ENCODE measurements at regions not wholly inside any gene's neighbourhood (a gene's known extent, or its start where the extent isn't known, plus 50 kb on each side); places are given as distances from the start of the nearest gene placed in this dataset.

- 84% methylated on average over 4 of the region's 4 CpGs for WGBS (ENCODE audit: insufficient coverage)
- Histone ChIP-seq H3K9me3 (ENCODE audit: control insufficient read depth, insufficient read depth, low read length) (peaks cover 3% of the 10 kb centered on the region), H3K27ac (ENCODE audit: low read length) (no peak overlapping the region), H3K4me1 (ENCODE audit: control insufficient read depth, insufficient read depth, low read length) (no peaks in the 10 kb centered on the region), H3K27me3 (ENCODE audit: control insufficient read depth, insufficient read depth, low read length) (peaks cover 2% of the 10 kb centered on the region), H3K4me3 (ENCODE audit: low read length) (no peak overlapping the region), H3K36me3 (ENCODE audit: control insufficient read depth, insufficient read depth, low read length) (no peaks in the 10 kb centered on the region)
- TF ChIP-seq, protein P1, sequence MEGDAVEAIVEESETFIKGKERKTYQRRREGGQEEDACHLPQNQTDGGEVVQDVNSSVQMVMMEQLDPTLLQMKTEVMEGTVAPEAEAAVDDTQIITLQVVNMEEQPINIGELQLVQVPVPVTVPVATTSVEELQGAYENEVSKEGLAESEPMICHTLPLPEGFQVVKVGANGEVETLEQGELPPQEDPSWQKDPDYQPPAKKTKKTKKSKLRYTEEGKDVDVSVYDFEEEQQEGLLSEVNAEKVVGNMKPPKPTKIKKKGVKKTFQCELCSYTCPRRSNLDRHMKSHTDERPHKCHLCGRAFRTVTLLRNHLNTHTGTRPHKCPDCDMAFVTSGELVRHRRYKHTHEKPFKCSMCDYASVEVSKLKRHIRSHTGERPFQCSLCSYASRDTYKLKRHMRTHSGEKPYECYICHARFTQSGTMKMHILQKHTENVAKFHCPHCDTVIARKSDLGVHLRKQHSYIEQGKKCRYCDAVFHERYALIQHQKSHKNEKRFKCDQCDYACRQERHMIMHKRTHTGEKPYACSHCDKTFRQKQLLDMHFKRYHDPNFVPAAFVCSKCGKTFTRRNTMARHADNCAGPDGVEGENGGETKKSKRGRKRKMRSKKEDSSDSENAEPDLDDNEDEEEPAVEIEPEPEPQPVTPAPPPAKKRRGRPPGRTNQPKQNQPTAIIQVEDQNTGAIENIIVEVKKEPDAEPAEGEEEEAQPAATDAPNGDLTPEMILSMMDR (IDR thresholded peaks at IDR 0.05) = no peak
- ATAC-seq (no peak), DNase-seq (no peak)
- no peak overlapping the region for H3K27ac Mint-ChIP-seq
- intact Hi-C loops (cut with micrococcal nuclease) = loop anchor here (10.0 kb wide), 1 partner anchor 143 kb away; no protein-coding TSS in a partner anchor
- no peak overlapping the region for H3K4me3 Mint-ChIP-seq
- no peaks in the 10 kb centered on the region for H3K9me3 Mint-ChIP-seq
- H3K4me1 Mint-ChIP-seq = no peaks in the 10 kb centered on the region
- H3K36me3 Mint-ChIP-seq = no peaks in the 10 kb centered on the region
- H3K27me3 Mint-ChIP-seq (ENCODE audit: low read depth in 2 of 2) = peaks cover 14 to 19% of the 10 kb centered on the region in 2 donors
These were observed 267.7 kb downstream of the PRDM2 start for GRCh38 chr1:13967707-13968106.

- Histone ChIP-seq H3K4me1 (ENCODE audit: control insufficient read depth, insufficient read depth, low read length) (no peaks in the 10 kb centered on the region), H3K27me3 (ENCODE audit: control insufficient read depth, insufficient read depth, low read length) (peaks cover 2% of the 10 kb centered on the region), H3K36me3 (ENCODE audit: control insufficient read depth, insufficient read depth, low read length) (no peaks in the 10 kb centered on the region), H3K27ac (ENCODE audit: low read length) (no peak overlapping the region), H3K9me3 (ENCODE audit: control insufficient read depth, insufficient read depth, low read length) (peaks cover 3% of the 10 kb centered on the region), H3K4me3 (ENCODE audit: low read length) (no peak overlapping the region)
- no peak overlapping the region for H3K27ac Mint-ChIP-seq
- no peaks in the 10 kb centered on the region for H3K9me3 Mint-ChIP-seq
- H3K27me3 Mint-ChIP-seq (ENCODE audit: low read depth in 2 of 2) = peaks cover 13 to 19% of the 10 kb centered on the region in 2 donors
- TF ChIP-seq, protein P1 (IDR thresholded peaks at IDR 0.05) = no peak
- 83% methylated on average over 8 of the region's 8 CpGs for WGBS (ENCODE audit: insufficient coverage)
- H3K4me3 Mint-ChIP-seq = no peak overlapping the region
- DNase-seq (no peak), ATAC-seq (no peak)
- H3K4me1 Mint-ChIP-seq = no peaks in the 10 kb centered on the region
- intact Hi-C loops (cut with micrococcal nuclease) = loop anchor here (10.0 kb wide), 1 partner anchor 144 kb away; no protein-coding TSS in a partner anchor
- H3K36me3 Mint-ChIP-seq = no peaks in the 10 kb centered on the region
These were observed 268.4 kb downstream of the PRDM2 start for GRCh38 chr1:13968361-13968760.

DNA sequence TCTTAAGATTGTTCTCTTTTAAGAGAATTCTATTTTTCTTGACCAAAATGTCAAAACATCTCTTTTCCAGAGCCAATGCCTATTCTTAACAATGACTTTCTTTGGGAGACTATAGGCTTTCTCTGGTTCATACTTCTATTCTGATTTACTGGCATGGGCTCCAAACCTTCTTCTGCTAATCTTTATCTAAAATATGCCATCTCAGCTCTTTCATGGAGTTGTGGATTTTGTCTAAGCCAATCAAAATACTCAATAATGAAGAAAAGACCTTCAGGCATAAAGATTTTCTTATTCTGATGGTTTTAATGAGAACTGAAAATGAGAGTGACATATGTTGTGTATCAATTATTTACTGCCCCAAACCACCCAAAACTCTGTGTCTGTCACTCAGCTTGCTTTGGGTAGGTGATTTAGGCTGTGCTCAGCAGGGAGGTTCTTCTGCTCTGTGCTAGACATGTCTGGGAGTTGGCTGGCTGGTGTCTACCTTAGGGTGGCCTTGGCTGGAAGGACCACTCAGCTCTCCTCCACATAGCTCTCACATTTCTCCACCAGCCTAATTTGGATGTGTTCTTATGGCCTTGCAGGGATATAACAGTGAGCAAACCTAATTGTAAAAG lies 270.8 kb downstream of the PRDM2 start:
- H3K9me3 Mint-ChIP-seq = no peaks in the 10 kb centered on the region
- no peak for DNase-seq
- H3K4me1 Mint-ChIP-seq = no peaks in the 10 kb centered on the region
- TF ChIP-seq, protein P1 (IDR thresholded peaks at IDR 0.05) = no peak
- no peaks in the 10 kb centered on the region for H3K36me3 ChIP-seq (ENCODE audit: control insufficient read depth, insufficient read depth, low read length)
- H3K4me3 ChIP-seq (ENCODE audit: low read length) = no peak overlapping the region
- H3K27me3 ChIP-seq (ENCODE audit: control insufficient read depth, insufficient read depth, low read length) = peaks cover 2% of the 10 kb centered on the region
- H3K4me1 ChIP-seq (ENCODE audit: control insufficient read depth, insufficient read depth, low read length) = no peaks in the 10 kb centered on the region
- H3K9me3 ChIP-seq (ENCODE audit: control insufficient read depth, insufficient read depth, low read length) = peaks cover 3% of the 10 kb centered on the region
- peaks cover 9 to 10% of the 10 kb centered on the region in 2 donors for H3K27me3 Mint-ChIP-seq (ENCODE audit: low read depth in 2 of 2)
- no peak for ATAC-seq
- H3K27ac ChIP-seq (ENCODE audit: low read length) = no peak overlapping the region
- no peaks in the 10 kb centered on the region for H3K36me3 Mint-ChIP-seq
- H3K4me3 Mint-ChIP-seq = no peak overlapping the region
- intact Hi-C loops (cut with micrococcal nuclease) = no loop called here
- H3K27ac Mint-ChIP-seq = no peak overlapping the region

GRCh38 chr1:13976485-13976884 lies 276.5 kb downstream of the PRDM2 start:
- intact Hi-C loops (cut with micrococcal nuclease) = no loop called here
- Mint-ChIP-seq H3K27ac (no peak overlapping the region), H3K4me3 (no peak overlapping the region), H3K9me3 (no peaks in the 10 kb centered on the region), H3K27me3 (ENCODE audit: low read depth in 2 of 2) (peaks cover 3 to 19% of the 10 kb centered on the region in 2 donors), H3K36me3 (no peaks in the 10 kb centered on the region), H3K4me1 (no peaks in the 10 kb centered on the region)
- no peaks in the 10 kb centered on the region for H3K9me3 ChIP-seq (ENCODE audit: control insufficient read depth, insufficient read depth, low read length)
- DNase-seq (no peak), ATAC-seq (no peak)
- no peaks in the 10 kb centered on the region for H3K27me3 ChIP-seq (ENCODE audit: control insufficient read depth, insufficient read depth, low read length)
- 100% methylated on average over 1 of the region's 2 CpGs for WGBS (ENCODE audit: insufficient coverage)
- no peaks in the 10 kb centered on the region for H3K4me1 ChIP-seq (ENCODE audit: control insufficient read depth, insufficient read depth, low read length)
- no peak overlapping the region for H3K4me3 ChIP-seq (ENCODE audit: low read length)
- no peak overlapping the region for H3K27ac ChIP-seq (ENCODE audit: low read length)
- H3K36me3 ChIP-seq (ENCODE audit: control insufficient read depth, insufficient read depth, low read length) = no peaks in the 10 kb centered on the region
- TF ChIP-seq, protein P1 (IDR thresholded peaks at IDR 0.05) = no peak
